ENCODE measurements at regions not wholly inside any gene's neighbourhood (a gene's known extent, or its start where the extent isn't known, plus 50 kb on each side); places are given as distances from the start of the nearest gene placed in this dataset.
"Not testable (repeated sequence)": the region's sequence is repeated elsewhere in the genome, so short reads cannot be mapped to it uniquely, and the experiment has no call there.

DNA sequence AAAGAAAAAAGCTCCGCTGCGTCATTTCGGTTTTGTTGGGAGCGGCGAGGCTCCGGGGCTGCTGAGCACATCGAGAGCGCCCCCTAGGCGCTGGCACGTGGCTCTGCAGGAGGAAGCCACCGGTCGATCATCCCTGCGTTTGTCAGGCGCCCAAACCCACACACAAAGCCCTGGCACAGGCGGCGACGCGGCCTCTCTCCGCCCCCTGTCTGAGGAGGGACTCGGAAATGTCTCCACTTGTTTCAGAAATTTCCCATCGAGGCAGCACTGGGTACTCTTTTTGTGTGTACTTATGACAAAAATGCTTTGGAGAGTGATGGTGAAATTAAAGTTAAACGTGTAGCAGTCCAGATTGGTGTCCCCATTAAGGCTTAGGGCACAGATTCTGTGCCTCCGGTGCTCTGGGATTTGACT, 407.3 kb upstream of the ONECUT1 start:
- WGBS, 2 donors, result 2 to 4% methylated on average over 23 of the region's 23 CpGs
- TF ChIP-seq POLR2A (IDR thresholded peaks at IDR 0.05), result no peak
- TF ChIP-seq, protein P1, sequence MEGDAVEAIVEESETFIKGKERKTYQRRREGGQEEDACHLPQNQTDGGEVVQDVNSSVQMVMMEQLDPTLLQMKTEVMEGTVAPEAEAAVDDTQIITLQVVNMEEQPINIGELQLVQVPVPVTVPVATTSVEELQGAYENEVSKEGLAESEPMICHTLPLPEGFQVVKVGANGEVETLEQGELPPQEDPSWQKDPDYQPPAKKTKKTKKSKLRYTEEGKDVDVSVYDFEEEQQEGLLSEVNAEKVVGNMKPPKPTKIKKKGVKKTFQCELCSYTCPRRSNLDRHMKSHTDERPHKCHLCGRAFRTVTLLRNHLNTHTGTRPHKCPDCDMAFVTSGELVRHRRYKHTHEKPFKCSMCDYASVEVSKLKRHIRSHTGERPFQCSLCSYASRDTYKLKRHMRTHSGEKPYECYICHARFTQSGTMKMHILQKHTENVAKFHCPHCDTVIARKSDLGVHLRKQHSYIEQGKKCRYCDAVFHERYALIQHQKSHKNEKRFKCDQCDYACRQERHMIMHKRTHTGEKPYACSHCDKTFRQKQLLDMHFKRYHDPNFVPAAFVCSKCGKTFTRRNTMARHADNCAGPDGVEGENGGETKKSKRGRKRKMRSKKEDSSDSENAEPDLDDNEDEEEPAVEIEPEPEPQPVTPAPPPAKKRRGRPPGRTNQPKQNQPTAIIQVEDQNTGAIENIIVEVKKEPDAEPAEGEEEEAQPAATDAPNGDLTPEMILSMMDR (IDR thresholded peaks at IDR 0.05), result peak; percentile 83 to 96 (median 92)
- H3K9me3 ChIP-seq, result no peaks in the 10 kb centered on the region
- H3K4me3 ChIP-seq, result no peak overlapping the region
- DNase-seq, result peak; percentile 79 to 81 (median 80)
- peak; percentile 97 for ATAC-seq
- no peak overlapping the region for H3K27ac ChIP-seq
- intact Hi-C loops (cut with DNase I), result loop anchor here (5.0 kb wide), 1 partner anchor 415 kb away; no protein-coding TSS in a partner anchor
- peaks cover 8% of the 10 kb centered on the region for H3K4me1 ChIP-seq
- H3K36me3 ChIP-seq (replicated peaks in 1 of 2; ENCODE audit: insufficient read depth in 1 of 2, low read depth in 2 of 2), result no peaks in the 10 kb centered on the region
- no peaks in the 10 kb centered on the region for H3K27me3 ChIP-seq

DNA sequence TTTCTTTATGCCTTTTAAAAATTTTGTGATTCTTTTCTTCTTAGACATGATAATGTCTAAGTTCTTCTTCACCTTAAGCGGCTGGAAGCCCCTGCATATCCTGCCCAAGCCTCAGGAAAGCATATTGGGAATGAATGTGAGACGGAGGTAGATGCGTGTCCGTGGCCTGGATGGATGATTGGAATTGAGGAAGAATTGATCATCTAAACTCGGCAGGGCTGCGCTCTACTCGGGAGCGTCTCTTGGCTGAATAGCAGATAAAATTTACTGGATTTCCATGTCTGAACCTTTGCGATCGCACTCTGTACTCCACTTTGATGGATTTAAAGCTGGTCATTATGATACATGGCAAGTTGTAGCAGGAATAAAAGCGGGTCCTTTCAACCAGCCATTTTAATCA, 406.7 kb upstream of the ONECUT1 start:
- ATAC-seq, result no peak

DNA sequence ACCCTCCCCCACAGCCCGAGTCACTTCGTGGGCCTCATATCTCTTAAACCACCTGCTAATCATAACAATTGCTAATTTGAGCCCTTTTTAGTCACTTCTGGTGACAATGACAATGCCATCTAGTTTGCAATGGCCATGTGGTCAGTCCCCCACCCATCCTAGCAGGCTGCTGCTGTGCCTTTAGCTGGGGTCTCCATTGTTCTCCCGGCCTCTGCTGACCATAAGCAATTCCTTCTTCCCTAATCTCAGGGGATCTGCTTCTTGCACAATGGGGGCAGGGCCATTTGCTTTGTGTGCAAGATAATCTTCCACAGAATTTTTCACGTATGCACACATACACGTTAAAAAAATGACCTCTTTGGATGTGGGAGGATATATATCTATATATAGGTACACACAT, 406.1 kb upstream of the ONECUT1 start:
- Histone ChIP-seq H3K9me3 (no peaks in the 10 kb centered on the region), H3K4me1 (peaks cover 8% of the 10 kb centered on the region), H3K4me3 (no peak overlapping the region), H3K27me3 (no peaks in the 10 kb centered on the region), H3K36me3 (replicated peaks in 1 of 2; ENCODE audit: insufficient read depth in 1 of 2, low read depth in 2 of 2) (no peaks in the 10 kb centered on the region), H3K27ac (no peak overlapping the region)
- intact Hi-C loops (cut with DNase I), result loop anchor here (5.0 kb wide), 1 partner anchor 414 kb away; no protein-coding TSS in a partner anchor
- ATAC-seq (no peak), DNase-seq (no peak)
- 75% methylated on average over 5 of the region's 5 CpGs for WGBS, 2 donors
- TF ChIP-seq POLR2A (IDR thresholded peaks at IDR 0.05), result no peak
- TF ChIP-seq, protein P1 (IDR thresholded peaks at IDR 0.05), result no peak

More for the DNA sequence above, 406.7 kb upstream of the ONECUT1 start:
- no peaks in the 10 kb centered on the region for H3K9me3 ChIP-seq
- peaks cover 8% of the 10 kb centered on the region for H3K4me1 ChIP-seq
- no peaks in the 10 kb centered on the region for H3K27me3 ChIP-seq
- no peak for DNase-seq
- intact Hi-C loops (cut with DNase I), result loop anchor here (5.0 kb wide), 1 partner anchor 414 kb away; no protein-coding TSS in a partner anchor
- WGBS, 2 donors, result 59 to 61% methylated on average over 11 of the region's 11 CpGs
- no peak overlapping the region for H3K27ac ChIP-seq
- no peak for TF ChIP-seq POLR2A (IDR thresholded peaks at IDR 0.05)
- TF ChIP-seq, protein P1 (IDR thresholded peaks at IDR 0.05), result no peak
- no peak overlapping the region for H3K4me3 ChIP-seq
- no peaks in the 10 kb centered on the region for H3K36me3 ChIP-seq (replicated peaks in 1 of 2; ENCODE audit: insufficient read depth in 1 of 2, low read depth in 2 of 2)

DNA sequence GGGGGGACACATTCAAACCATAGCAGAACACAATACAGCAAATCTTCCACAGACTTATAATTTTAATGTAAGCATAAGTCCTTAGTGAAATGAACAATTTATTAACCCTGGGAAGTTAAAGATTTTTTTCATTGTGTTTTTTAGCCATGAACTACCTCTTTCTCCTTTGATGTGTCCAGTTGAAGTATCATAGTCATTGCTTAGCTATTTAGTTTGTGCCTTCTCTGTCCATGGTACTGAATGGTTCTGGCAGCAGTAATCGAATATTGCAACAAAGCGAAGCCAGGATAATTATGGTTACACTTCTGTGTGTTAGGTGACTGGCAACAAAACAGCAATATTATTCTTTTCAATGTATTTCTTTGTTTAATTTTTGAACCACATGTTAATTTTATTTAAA, 403.0 kb upstream of the ONECUT1 start:
- WGBS, 2 donors, result 43 to 53% methylated on average over 2 of the region's 2 CpGs
- DNase-seq (no peak), ATAC-seq (no peak)
- no peaks in the 10 kb centered on the region for H3K27me3 ChIP-seq
- H3K4me3 ChIP-seq, result no peak overlapping the region
- H3K36me3 ChIP-seq (replicated peaks in 1 of 2; ENCODE audit: insufficient read depth in 1 of 2, low read depth in 2 of 2), result no peaks in the 10 kb centered on the region
- H3K27ac ChIP-seq, result no peak overlapping the region
- TF ChIP-seq POLR2A (IDR thresholded peaks at IDR 0.05), result no peak
- TF ChIP-seq, protein P1 (IDR thresholded peaks at IDR 0.05), result no peak
- H3K9me3 ChIP-seq, result no peaks in the 10 kb centered on the region
- intact Hi-C loops (cut with DNase I), result no loop called here
- peaks cover 8% of the 10 kb centered on the region for H3K4me1 ChIP-seq

DNA sequence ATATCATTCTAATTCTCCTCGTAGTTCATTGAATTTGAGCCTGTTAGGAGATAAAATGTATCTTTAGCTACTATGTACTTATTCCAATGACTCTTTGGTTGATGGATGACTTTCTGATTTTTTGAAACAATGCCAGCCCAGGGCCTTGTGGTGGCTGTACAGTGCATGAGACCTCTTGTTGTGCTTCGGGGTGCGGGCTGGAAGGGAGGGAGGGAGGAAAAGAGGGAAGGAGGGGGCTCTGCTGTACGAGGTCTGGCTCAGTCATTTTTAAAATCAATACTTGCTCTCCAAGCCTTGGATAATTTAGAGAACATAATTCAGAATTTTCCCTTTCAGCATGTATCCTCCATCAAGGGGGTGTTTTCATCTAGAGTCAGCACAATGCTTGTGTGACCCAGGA, 399.7 kb upstream of the ONECUT1 start:
- TF ChIP-seq POLR2A (IDR thresholded peaks at IDR 0.05), result no peak
- TF ChIP-seq, protein P1 (IDR thresholded peaks at IDR 0.05), result no peak
- Histone ChIP-seq H3K27me3 (no peaks in the 10 kb centered on the region), H3K4me3 (no peak overlapping the region), H3K4me1 (no peaks in the 10 kb centered on the region), H3K9me3 (no peaks in the 10 kb centered on the region), H3K36me3 (replicated peaks in 1 of 2; ENCODE audit: insufficient read depth in 1 of 2, low read depth in 2 of 2) (no peaks in the 10 kb centered on the region), H3K27ac (no peak overlapping the region)
- no peak for DNase-seq
- intact Hi-C loops (cut with DNase I), result no loop called here
- WGBS, 2 donors, result 55 to 78% methylated on average over 4 of the region's 4 CpGs
- ATAC-seq, result no peak

DNA sequence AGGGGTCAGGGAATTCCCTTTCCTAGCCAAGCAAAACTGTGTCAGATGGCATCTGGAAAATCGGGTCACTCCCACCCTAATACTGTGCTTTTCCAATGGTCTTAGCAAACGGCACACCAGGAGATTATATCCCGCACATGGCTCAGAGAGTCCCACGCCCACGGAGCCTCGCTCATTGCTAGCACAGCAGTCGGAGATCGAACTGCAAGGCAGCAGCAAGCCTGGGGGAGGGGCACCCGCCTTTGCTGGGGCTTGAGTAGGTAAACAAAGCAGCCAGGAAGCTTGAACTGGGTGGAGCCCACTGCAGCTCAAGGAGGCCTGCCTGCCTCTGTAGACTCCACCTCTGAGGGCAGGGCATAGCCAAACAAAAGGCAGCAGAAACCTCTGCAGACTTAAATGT, 393.3 kb upstream of the ONECUT1 start:
- intact Hi-C loops (cut with DNase I); H3K27ac ChIP-seq; H3K4me1 ChIP-seq; H3K4me3 ChIP-seq; H3K36me3 ChIP-seq (replicated peaks in 1 of 2; ENCODE audit: insufficient read depth in 1 of 2, low read depth in 2 of 2); DNase-seq; H3K27me3 ChIP-seq; H3K9me3 ChIP-seq; ATAC-seq: not testable (repeated sequence)
- 81 to 83% methylated on average over 7 to 9 of the region's 9 CpGs for WGBS, 2 donors
